ENCODE measurements at regions not wholly inside any gene's neighbourhood (a gene's known extent, or its start where the extent isn't known, plus 50 kb on each side); places are given as distances from the start of the nearest gene placed in this dataset.

DNA sequence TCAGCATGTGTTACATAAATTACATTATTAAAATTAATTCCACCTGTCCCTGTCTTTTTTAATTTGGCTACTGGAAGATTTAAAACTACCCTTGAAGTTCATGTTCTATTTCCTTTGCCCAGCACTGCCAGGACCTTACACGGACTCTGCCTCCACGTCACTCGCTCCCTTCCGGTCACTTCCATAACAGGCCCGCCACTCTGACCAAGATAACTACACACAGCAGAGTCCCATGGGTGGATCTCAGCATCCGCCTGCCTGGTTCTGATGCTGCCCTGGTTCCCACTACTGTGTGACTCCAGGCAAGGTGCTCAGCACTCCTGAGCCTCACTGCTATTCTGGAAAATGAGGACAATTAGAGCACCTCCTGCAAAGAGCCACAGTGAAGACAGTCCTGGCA lies 153.3 kb upstream of the ERG start:
- DNase-seq (ENCODE audit: low read depth) = no peak
- no peak overlapping the region for H3K4me3 ChIP-seq (ENCODE audit: low read depth, low read length)
- TF ChIP-seq, protein P1, sequence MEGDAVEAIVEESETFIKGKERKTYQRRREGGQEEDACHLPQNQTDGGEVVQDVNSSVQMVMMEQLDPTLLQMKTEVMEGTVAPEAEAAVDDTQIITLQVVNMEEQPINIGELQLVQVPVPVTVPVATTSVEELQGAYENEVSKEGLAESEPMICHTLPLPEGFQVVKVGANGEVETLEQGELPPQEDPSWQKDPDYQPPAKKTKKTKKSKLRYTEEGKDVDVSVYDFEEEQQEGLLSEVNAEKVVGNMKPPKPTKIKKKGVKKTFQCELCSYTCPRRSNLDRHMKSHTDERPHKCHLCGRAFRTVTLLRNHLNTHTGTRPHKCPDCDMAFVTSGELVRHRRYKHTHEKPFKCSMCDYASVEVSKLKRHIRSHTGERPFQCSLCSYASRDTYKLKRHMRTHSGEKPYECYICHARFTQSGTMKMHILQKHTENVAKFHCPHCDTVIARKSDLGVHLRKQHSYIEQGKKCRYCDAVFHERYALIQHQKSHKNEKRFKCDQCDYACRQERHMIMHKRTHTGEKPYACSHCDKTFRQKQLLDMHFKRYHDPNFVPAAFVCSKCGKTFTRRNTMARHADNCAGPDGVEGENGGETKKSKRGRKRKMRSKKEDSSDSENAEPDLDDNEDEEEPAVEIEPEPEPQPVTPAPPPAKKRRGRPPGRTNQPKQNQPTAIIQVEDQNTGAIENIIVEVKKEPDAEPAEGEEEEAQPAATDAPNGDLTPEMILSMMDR (IDR thresholded peaks at IDR 0.05; ENCODE audit: low read depth, low read length, missing control alignments) = no peak

DNA sequence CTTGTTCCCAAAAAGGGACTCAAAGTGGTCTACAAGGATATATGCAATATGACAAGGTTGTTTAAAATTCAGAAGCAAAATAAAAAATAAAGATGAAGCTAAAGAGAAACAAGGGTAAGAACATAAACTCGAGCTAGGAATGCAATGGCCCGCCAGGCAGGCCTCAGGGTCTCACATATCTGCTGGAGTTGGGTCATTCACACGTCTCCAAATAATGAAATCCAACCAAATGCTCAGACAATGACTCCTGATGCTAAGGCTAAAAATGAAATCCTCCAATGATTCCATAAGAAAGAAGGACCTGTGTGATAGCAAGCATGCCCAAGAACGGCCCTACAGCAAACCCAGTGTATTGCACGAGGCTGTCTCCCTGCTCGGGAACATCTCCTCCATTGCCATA lies 153.3 kb upstream of the ETS2 start:
- TF ChIP-seq, protein P1 (IDR thresholded peaks at IDR 0.05; ENCODE audit: low read depth, low read length, missing control alignments) = no peak
- no peak for DNase-seq (ENCODE audit: low read depth)
- H3K4me3 ChIP-seq (ENCODE audit: low read depth, low read length) = no peak overlapping the region

DNA sequence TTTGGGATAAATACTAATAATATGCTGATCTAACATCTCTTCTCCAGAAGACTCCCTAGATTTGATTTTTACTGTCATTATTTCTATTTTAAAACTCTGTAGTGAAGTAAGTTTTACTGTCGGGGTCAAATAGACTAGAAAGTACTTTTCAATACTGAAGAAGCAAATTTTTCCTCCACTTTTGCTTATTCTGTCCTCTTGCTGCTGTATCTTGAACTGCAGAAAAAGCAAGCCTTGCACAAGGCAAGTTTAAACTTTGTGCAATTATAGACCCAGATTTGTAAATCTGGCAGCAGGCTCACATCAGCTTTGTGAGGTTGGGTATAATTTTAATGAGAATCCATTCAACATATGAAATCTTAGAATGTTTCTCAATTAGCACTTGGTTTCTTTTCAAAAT lies 151.1 kb upstream of the ETS2 start:
- H3K4me3 ChIP-seq (ENCODE audit: low read depth, low read length) = no peak overlapping the region
- no peak for DNase-seq (ENCODE audit: low read depth)
- TF ChIP-seq, protein P1 (IDR thresholded peaks at IDR 0.05; ENCODE audit: low read depth, low read length, missing control alignments) = no peak

DNA sequence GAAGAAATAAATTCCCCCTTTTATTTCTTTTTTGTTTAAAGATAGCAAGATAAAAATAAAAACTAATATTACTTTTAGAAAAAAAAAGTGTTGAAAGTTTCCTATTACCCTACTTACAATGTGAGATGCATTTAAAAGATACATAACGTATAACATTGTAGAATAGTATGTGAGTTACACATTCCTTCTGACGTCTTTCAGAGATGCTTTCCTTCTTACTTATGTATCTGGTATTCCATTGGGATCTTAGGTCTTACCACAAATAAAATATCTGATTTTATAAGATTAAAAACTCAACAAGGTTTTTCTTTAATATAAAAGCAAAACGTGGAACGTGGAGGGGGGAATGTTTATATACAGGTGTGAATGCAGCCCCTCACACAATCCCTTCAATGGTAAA lies 147.2 kb upstream of the ETS2 start:
- TF ChIP-seq, protein P1 (IDR thresholded peaks at IDR 0.05; ENCODE audit: low read depth, low read length, missing control alignments) = no peak
- no peak for DNase-seq (ENCODE audit: low read depth)
- H3K4me3 ChIP-seq (ENCODE audit: low read depth, low read length) = no peak overlapping the region

DNA sequence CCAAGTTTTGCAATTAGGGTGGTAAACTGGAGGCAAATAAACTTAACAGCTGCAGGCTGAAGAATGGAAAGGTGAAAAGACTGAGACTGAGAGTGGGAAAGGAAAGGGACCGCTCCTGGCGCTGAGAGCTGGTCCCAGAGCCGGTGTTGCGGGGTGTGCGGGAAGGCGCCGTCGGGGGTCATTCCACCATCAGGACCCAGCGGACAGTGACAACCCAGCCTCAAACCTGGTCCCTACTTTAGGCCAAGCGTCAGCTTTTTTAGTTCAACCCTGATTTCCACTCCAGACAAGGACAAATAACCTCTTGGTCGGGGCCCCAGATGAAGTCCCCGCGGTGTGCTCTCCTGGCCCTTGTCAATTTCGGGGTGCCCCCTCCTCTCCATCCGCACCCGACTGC lies 145.8 kb upstream of the ETS2 start:
- TF ChIP-seq, protein P1 (IDR thresholded peaks at IDR 0.05; ENCODE audit: low read depth, low read length, missing control alignments) = no peak
- H3K4me3 ChIP-seq (ENCODE audit: low read depth, low read length) = no peak overlapping the region
- no peak for DNase-seq (ENCODE audit: low read depth)

DNA sequence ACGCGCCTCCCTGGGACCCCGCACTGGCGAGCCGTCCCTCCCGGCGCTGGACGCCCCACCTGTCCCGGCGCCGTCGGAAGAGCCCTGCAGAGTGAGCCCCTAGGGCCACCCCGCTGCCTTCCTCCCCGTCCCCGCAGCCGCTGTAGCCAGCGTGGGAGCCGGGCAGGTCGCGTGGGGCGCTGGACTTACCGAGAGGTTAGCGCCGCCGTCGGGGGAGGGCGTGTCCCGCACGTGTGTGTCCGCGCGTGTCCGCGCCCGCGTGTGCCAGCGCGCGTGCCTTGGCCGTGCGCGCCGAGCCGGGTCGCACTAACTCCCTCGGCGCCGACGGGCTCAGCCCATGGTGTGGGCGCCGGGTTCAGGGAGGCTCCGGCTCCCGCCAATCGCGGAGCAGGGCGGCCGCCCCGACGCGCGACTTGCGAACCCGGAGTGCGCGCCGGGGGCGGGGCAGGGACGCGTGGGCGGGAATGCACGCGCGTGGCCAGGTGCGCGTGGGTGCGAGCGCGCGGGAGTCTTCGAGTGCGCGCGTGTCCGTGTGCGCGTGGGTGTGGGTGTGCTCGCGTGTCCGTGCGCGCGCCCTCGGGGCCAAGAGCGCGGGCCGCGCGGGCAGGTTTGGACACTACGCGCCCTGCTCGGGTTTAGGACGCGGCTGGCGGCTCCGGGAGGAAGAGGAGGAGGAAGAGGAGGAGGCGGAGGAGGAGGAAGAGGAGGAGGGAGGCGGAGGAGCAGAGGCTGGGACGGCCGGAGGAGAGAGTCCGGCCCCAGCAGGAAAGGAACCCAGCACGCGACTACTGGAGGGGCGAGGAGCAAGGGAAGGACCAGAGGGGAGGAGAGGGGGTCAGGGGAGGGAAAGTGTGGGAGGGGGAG lies 145.2 kb upstream of the ETS2 start:
- TF ChIP-seq, protein P1 (IDR thresholded peaks at IDR 0.05; ENCODE audit: low read depth, low read length, missing control alignments) = no peak
- no peak overlapping the region for H3K4me3 ChIP-seq (ENCODE audit: low read depth, low read length)
- no peak for DNase-seq (ENCODE audit: low read depth)
